H1 (cell line): ENCODE measurements at regions not wholly inside any gene's neighbourhood (a gene's known extent, or its start where the extent isn't known, plus 50 kb on each side); places are given as distances from the start of the nearest gene placed in this dataset.

Experiments
- CTCF ChIA-PET: fragments of 300-600 bp; sonication (Branson Sonifier 250); formaldehyde crosslinking; loops from one replicate; lab custom pipeline; 2021; ENCODE audit not compliant: partially characterized antibody; lab: Charles Lee
- POLR2A ChIA-PET: fragments of 300-600 bp; sonication (Branson Sonifier 250); formaldehyde crosslinking; loops from one replicate; lab custom pipeline; 2021; ENCODE audit warnings: inconsistent platforms; ENCODE audit not compliant: partially characterized antibody; lab: Charles Lee
- DNase-seq, 2 experiments: peaks; one replicate each; pipeline versions ENCODE4 v3.0.0 to v3.0.0-alpha.2; 2010 to 2022; ENCODE audit warnings: low spot score in 2 of 2, low read depth in 1 of 2, mixed read lengths in 1 of 2
- FAIRE-seq: peaks from 2 replicates; lab custom pipeline; 2011; peaks lifted over from hg19 to GRCh38; lab: Jason Lieb, UNC
- H2AFZ ChIP-seq: 2 replicates; pipeline ENCODE4 v1.8.1; 2012; ENCODE audit warnings: low read length, inconsistent platforms
- H2AK5ac ChIP-seq: 2 replicates; pipeline ENCODE4 v1.6.1; 2013; ENCODE audit warnings: low read depth, low read length
- H2BK120ac ChIP-seq: replicated peaks from 2 replicates; pipeline ENCODE3; 2013; ENCODE audit warnings: low read depth, low read length, inconsistent platforms
- H2BK12ac ChIP-seq: 2 replicates; pipeline ENCODE4 v1.6.1; 2013; ENCODE audit warnings: low read depth, low read length
- H2BK15ac ChIP-seq: 2 replicates; pipeline ENCODE4 v1.6.1; 2013; ENCODE audit warnings: low read length
- H2BK20ac ChIP-seq: 2 replicates; pipeline ENCODE4 v1.6.1; 2013; ENCODE audit warnings: low read length
- H2BK5ac ChIP-seq: 2 replicates; pipeline ENCODE4 v1.6.1; 2013; ENCODE audit warnings: low read depth, low read length
- H3K14ac ChIP-seq: 2 replicates; pipeline ENCODE4 v1.6.1; 2013; ENCODE audit warnings: inconsistent platforms; ENCODE audit not compliant: insufficient read length
- H3K18ac ChIP-seq: 2 replicates; pipeline ENCODE4 v1.6.1; 2013; ENCODE audit warnings: low read length; ENCODE audit errors: extremely low read depth
- H3K23ac ChIP-seq: 2 replicates; pipeline ENCODE4 v1.6.1; 2013; ENCODE audit warnings: inconsistent platforms; ENCODE audit not compliant: insufficient read length
- H3K23me2 ChIP-seq: 2 replicates; pipeline ENCODE4 v1.6.1; 2013; ENCODE audit warnings: low read depth, low read length
- H3K27ac ChIP-seq: 2 replicates; pipeline ENCODE4 v1.6.1; 2011; ENCODE audit warnings: low read depth, low read length, inconsistent platforms
- H3K27me3 ChIP-seq, 4 experiments: replicated peaks in 1 of 4; 1 replicate in 1 of 4; 2 replicates in 3 of 4; pipeline versions ENCODE4 v1.6.1 to v1.8.1; 2011 to 2013; ENCODE audit warnings: low read length in 3 of 4, mild to moderate bottlenecking in 3 of 4, inconsistent platforms in 2 of 4, mixed read lengths in 2 of 4, moderate library complexity in 1 of 4; ENCODE audit not compliant: control insufficient read depth in 3 of 4, insufficient read depth in 3 of 4; ENCODE audit errors: extremely low read depth in 1 of 4
- H3K36me3 ChIP-seq, 4 experiments: 2 replicates each; pipeline versions ENCODE4 v1.6.1 to v1.8.1; 2011 to 2013; ENCODE audit warnings: mild to moderate bottlenecking in 4 of 4, low read length in 3 of 4, moderate library complexity in 2 of 4, control low read depth in 1 of 4, inconsistent platforms in 1 of 4; ENCODE audit not compliant: insufficient read depth in 4 of 4, control insufficient read depth in 2 of 4
- H3K4ac ChIP-seq: replicated peaks from 2 replicates; pipeline ENCODE3; 2013; ENCODE audit warnings: low read length, low read depth, mixed read lengths, inconsistent platforms; ENCODE audit not compliant: insufficient read length
- H3K4me1 ChIP-seq, 4 experiments: replicated peaks in 1 of 4; 1 replicate in 1 of 4; 2 replicates in 3 of 4; pipeline versions ENCODE4 v1.6.1 to v1.8.1; 2011 to 2013; ENCODE audit warnings: low read length in 3 of 4, inconsistent platforms in 2 of 4, mixed read lengths in 1 of 4; ENCODE audit not compliant: insufficient read depth in 4 of 4, control insufficient read depth in 3 of 4
- H3K4me2 ChIP-seq, 2 experiments: 2 replicates each; pipeline versions ENCODE4 v1.6.1 to v1.8.1; 2011 to 2013; ENCODE audit warnings: low read depth in 2 of 2, low read length in 2 of 2, control low read depth in 1 of 2, inconsistent platforms in 1 of 2, mild to moderate bottlenecking in 1 of 2; ENCODE audit not compliant: insufficient read depth in 1 of 2
- H3K4me3 ChIP-seq, 4 experiments: fragments of 200-600, 300-600 bp in 1 of 4; sonication (generic), shearing (Covaris generic), sonication (Bioruptor Twin) in 1 of 4; 2 replicates each; pipeline versions ENCODE4 v1.5.1 to v1.8.1; 2011 to 2016; ENCODE audit warnings: low read length in 4 of 4, low read depth in 3 of 4, control low read depth in 2 of 4, inconsistent platforms in 2 of 4, mild to moderate bottlenecking in 2 of 4, mixed read lengths in 1 of 4, moderate library complexity in 1 of 4; ENCODE audit not compliant: insufficient read depth in 2 of 4; ENCODE audit errors: extremely low read depth in 1 of 4
- H3K56ac ChIP-seq: replicated peaks from 2 replicates; pipeline ENCODE3; 2013; ENCODE audit warnings: low read depth, mild to moderate bottlenecking, mixed read lengths, low read length, inconsistent platforms; ENCODE audit not compliant: insufficient read length
- H3K79me1 ChIP-seq: 2 replicates; pipeline ENCODE4 v1.6.1; 2013; ENCODE audit warnings: low read depth, low read length, control low read depth
- H3K79me2 ChIP-seq, 2 experiments: 2 replicates each; pipeline versions ENCODE4 v1.6.1 to v1.8.1; 2012 to 2013; ENCODE audit warnings: low read length in 2 of 2, mild to moderate bottlenecking in 2 of 2, inconsistent platforms in 1 of 2; ENCODE audit not compliant: insufficient read depth in 2 of 2, control insufficient read depth in 1 of 2
- H3K9ac ChIP-seq, 4 experiments: replicated peaks in 1 of 4; 1 replicate in 1 of 4; 2 replicates in 3 of 4; pipeline versions ENCODE4 v1.6.1 to v1.8.1; 2011 to 2013; ENCODE audit warnings: low read depth in 3 of 4, low read length in 3 of 4, control low read depth in 2 of 4, mild to moderate bottlenecking in 2 of 4, moderate library complexity in 2 of 4, inconsistent platforms in 1 of 4; ENCODE audit errors: extremely low read depth in 1 of 4
- H3K9me3 ChIP-seq, 2 experiments: 2 replicates each; pipeline versions ENCODE4 v1.6.1 to v1.8.1; 2012 to 2013; ENCODE audit warnings: mild to moderate bottlenecking in 2 of 2, moderate library complexity in 2 of 2, control low read depth in 1 of 2, inconsistent platforms in 1 of 2, low read depth in 1 of 2, low read length in 1 of 2, mixed read lengths in 1 of 2; ENCODE audit not compliant: insufficient read depth in 2 of 2
- H4K20me1 ChIP-seq, 2 experiments: replicated peaks in 1 of 2; 2 replicates each; pipeline versions ENCODE3 to v1.8.1; 2011 to 2013; ENCODE audit warnings: inconsistent platforms in 2 of 2, low read length in 2 of 2, mild to moderate bottlenecking in 1 of 2; ENCODE audit not compliant: insufficient read depth in 2 of 2, control insufficient read depth in 1 of 2
- H4K5ac ChIP-seq: 2 replicates; pipeline ENCODE4 v1.6.1; 2013; ENCODE audit warnings: low read length, low read depth, mixed read lengths, inconsistent platforms; ENCODE audit not compliant: insufficient read length
- H4K8ac ChIP-seq: 2 replicates; pipeline ENCODE4 v1.8.0; 2013; ENCODE audit warnings: mild to moderate bottlenecking, moderate library complexity, low read length, inconsistent platforms; ENCODE audit not compliant: insufficient read depth; ENCODE audit errors: extremely low read depth
- H4K91ac ChIP-seq: replicated peaks from 2 replicates; pipeline ENCODE3; 2013; ENCODE audit warnings: low read length, mixed read lengths, inconsistent platforms; ENCODE audit not compliant: insufficient read length
- CREB1 ChIP-seq: IDR thresholded peaks from 2 replicates; pipeline ENCODE4 v1.6.1; 2012; ENCODE audit warnings: inconsistent platforms
- FOSL1 ChIP-seq: IDR thresholded peaks from 2 replicates; pipeline ENCODE4 v1.6.1; 2011; ENCODE audit warnings: mild to moderate bottlenecking, low read depth, low read length, moderate library complexity; ENCODE audit not compliant: insufficient read depth
- RAD21 ChIP-seq, 2 experiments: IDR thresholded peaks in 1 of 2; conservative IDR thresholded peaks in 1 of 2; 2 replicates each; pipeline ENCODE4 v1.6.1; 2011; ENCODE audit warnings: low read depth in 2 of 2, low read length in 2 of 2, improper control_type of control experiment in 1 of 2, inconsistent platforms in 1 of 2, mild to moderate bottlenecking in 1 of 2, moderate library complexity in 1 of 2
- RXRA ChIP-seq: IDR thresholded peaks from 2 replicates; pipeline ENCODE4 v1.6.1; 2011; ENCODE audit warnings: low read depth, mild to moderate bottlenecking, low read length, moderate library complexity; ENCODE audit not compliant: insufficient read depth
- TEAD4 ChIP-seq: IDR thresholded peaks from 2 replicates; pipeline ENCODE4 v1.6.1; 2012; ENCODE audit warnings: low read depth, low read length, inconsistent platforms, mixed read lengths
- YY1 ChIP-seq: IDR thresholded peaks from 2 replicates; pipeline ENCODE4 v1.6.1; 2011; ENCODE audit warnings: low read depth, mild to moderate bottlenecking, low read length
- WGBS, 2 experiments: shearing (Covaris generic) in 1 of 2; methylation state at CpG; one replicate each; pipeline versions ENCODE4 v1.1.6 to v1.1.7; 2013 to 2015; ENCODE audit warnings: low lambda C conversion rate in 2 of 2, mixed read lengths in 2 of 2, inconsistent platforms in 1 of 2, low coverage in 1 of 2, missing lambda C conversion rate in 1 of 2; ENCODE audit not compliant: insufficient replicate concordance in 2 of 2, insufficient coverage in 1 of 2, insufficient read length in 1 of 2; ENCODE audit errors: extremely low coverage in 1 of 2, missing lambda C conversion rate in 1 of 2; 5-methylcytosine and 5-hydroxymethylcytosine counted together
- TF ChIP-seq, protein P1 (sequence below): IDR thresholded peaks from 2 replicates; pipeline ENCODE4 v1.6.1; 2011; ENCODE audit warnings: low read length, improper control_type of control experiment
- TF ChIP-seq, protein P2 (sequence below), 3 experiments: IDR thresholded peaks; 1 replicate in 2 of 3; 2 replicates in 1 of 3; pipeline versions ENCODE4 v1.5.1 to v1.6.1; 2011; ENCODE audit warnings: low read length in 3 of 3, mild to moderate bottlenecking in 3 of 3, inconsistent platforms in 2 of 3, low read depth in 1 of 3, moderate library complexity in 1 of 3; ENCODE audit not compliant: insufficient read depth in 1 of 3; ENCODE audit errors: control extremely low read depth in 1 of 3

DNA sequence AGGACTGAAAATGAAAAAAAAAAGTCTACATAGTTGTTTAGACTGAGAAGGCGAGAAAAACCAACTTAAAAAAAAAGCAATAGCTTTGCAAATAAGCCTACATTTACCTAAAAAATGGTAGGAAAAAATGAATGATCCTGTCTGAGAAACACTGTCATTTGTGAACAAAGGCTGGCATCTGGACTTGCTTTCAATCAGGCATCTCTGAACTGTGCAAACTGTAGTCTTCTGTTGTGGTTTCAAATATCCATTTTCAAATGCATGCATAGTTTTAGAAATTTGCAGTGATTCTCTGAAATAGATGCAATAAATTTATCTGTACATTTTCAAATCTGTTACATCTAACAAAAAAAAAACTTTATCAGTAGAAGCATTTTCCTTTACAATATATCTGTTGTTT lies 106.1 kb upstream of the LUZP2 start:
- Histone ChIP-seq H2AFZ (no peak overlapping the region), H2BK15ac (no peak overlapping the region), H4K91ac (no peak overlapping the region), H3K4me2 (no peak overlapping the region), H3K27me3 (no peaks in the 10 kb centered on the region), H4K20me1 (no peaks in the 10 kb centered on the region), H4K5ac (no peak overlapping the region), H3K79me1 (no peaks in the 10 kb centered on the region), H2BK5ac (no peak overlapping the region), H3K14ac (no peak overlapping the region), H3K9me3 (no peaks in the 10 kb centered on the region), H3K4me3 (no peak overlapping the region), H3K4me1 (no peaks in the 10 kb centered on the region), H2BK120ac (no peak overlapping the region), H3K56ac (no peak overlapping the region), H3K23ac (no peak overlapping the region), H2BK12ac (no peak overlapping the region), H3K4ac (no peak overlapping the region), H3K23me2 (no peaks in the 10 kb centered on the region), H3K79me2 (no peaks in the 10 kb centered on the region), H2AK5ac (no peak overlapping the region), H3K9ac (no peak overlapping the region), H2BK20ac (no peak overlapping the region), H4K8ac (no peak overlapping the region), H3K27ac (no peak overlapping the region), H3K18ac (no peak overlapping the region), H3K36me3 (no peaks in the 10 kb centered on the region)
- ChIA-PET CTCF (no interaction called here), POLR2A (no interaction called here)
- no peak for FAIRE-seq
- 83% methylated on average over 1 of the region's 1 CpG; no CpG with 5 or more reads in 1 of the 2 experiments for WGBS, 2 experiments
- TF ChIP-seq YY1 = no peak
- no peak for TF ChIP-seq TEAD4
- no peak for TF ChIP-seq RXRA
- TF ChIP-seq CREB1 = no peak
- TF ChIP-seq, protein P1, sequence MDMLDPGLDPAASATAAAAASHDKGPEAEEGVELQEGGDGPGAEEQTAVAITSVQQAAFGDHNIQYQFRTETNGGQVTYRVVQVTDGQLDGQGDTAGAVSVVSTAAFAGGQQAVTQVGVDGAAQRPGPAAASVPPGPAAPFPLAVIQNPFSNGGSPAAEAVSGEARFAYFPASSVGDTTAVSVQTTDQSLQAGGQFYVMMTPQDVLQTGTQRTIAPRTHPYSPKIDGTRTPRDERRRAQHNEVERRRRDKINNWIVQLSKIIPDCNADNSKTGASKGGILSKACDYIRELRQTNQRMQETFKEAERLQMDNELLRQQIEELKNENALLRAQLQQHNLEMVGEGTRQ = no peak
- TF ChIP-seq, protein P2, sequence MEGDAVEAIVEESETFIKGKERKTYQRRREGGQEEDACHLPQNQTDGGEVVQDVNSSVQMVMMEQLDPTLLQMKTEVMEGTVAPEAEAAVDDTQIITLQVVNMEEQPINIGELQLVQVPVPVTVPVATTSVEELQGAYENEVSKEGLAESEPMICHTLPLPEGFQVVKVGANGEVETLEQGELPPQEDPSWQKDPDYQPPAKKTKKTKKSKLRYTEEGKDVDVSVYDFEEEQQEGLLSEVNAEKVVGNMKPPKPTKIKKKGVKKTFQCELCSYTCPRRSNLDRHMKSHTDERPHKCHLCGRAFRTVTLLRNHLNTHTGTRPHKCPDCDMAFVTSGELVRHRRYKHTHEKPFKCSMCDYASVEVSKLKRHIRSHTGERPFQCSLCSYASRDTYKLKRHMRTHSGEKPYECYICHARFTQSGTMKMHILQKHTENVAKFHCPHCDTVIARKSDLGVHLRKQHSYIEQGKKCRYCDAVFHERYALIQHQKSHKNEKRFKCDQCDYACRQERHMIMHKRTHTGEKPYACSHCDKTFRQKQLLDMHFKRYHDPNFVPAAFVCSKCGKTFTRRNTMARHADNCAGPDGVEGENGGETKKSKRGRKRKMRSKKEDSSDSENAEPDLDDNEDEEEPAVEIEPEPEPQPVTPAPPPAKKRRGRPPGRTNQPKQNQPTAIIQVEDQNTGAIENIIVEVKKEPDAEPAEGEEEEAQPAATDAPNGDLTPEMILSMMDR (IDR thresholded peaks at IDR 0.05; ENCODE audit: control extremely low read depth in 1 of 3, insufficient read depth in 1 of 3, low read depth in 1 of 3, low read length in 3 of 3) = no peak
- TF ChIP-seq FOSL1 = no peak
- no peak for TF ChIP-seq RAD21 (IDR thresholded peaks at IDR 0.05 in 1 of 2, conservative IDR thresholded peaks at IDR 0.05 in 1 of 2; ENCODE audit: low read depth in 2 of 2, low read length in 2 of 2)
- DNase-seq = no peak
